Sigmoid colon (tissue), 4 donors: ENCODE measurements at regions not wholly inside any gene's neighbourhood (a gene's known extent, or its start where the extent isn't known, plus 50 kb on each side); places are given as distances from the start of the nearest gene placed in this dataset.

Experiments
- CTCF ChIP-seq, 4 experiments: fragments of 450-650 bp in 3 of 4; fragments of 200-600 bp in 1 of 4; IDR thresholded peaks; one replicate each; pipeline ENCODE4 v1.5.1; 2016 to 2019; ENCODE audit warnings: antibody characterized with exemption in 4 of 4, mild to moderate bottlenecking in 3 of 4, moderate library complexity in 2 of 4
- EP300 ChIP-seq, 4 donors: sonication (generic); formaldehyde crosslinking; IDR thresholded peaks; one replicate each; pipeline ENCODE4 v1.6.1; 2017; ENCODE audit warnings: antibody characterized with exemption in 4 of 4
- POLR2A ChIP-seq, 2 donors: fragments of 450-650 bp; IDR thresholded peaks; one replicate each; pipeline ENCODE4 v1.6.1; 2016; ENCODE audit warnings: antibody characterized with exemption in 2 of 2, mild to moderate bottlenecking in 2 of 2, moderate library complexity in 2 of 2
- POLR2AphosphoS5 ChIP-seq, 4 donors: sonication (generic); formaldehyde crosslinking; IDR thresholded peaks; one replicate each; pipeline ENCODE4 v1.6.1; 2017; ENCODE audit warnings: antibody characterized with exemption in 4 of 4

- no peak for TF ChIP-seq CTCF (IDR thresholded peaks at IDR 0.05)
- no peak for TF ChIP-seq POLR2A (IDR thresholded peaks at IDR 0.05)
- no peak for TF ChIP-seq POLR2AphosphoS5 (IDR thresholded peaks at IDR 0.05)
- no peak for TF ChIP-seq EP300 (IDR thresholded peaks at IDR 0.05)
Observed at GRCh38 chr6:159617444-159617843, 75.6 kb downstream of the SOD2 start.
